AG04450 (cell line): ENCODE measurements at regions not wholly inside any gene's neighbourhood (a gene's known extent, or its start where the extent isn't known, plus 50 kb on each side); places are given as distances from the start of the nearest gene placed in this dataset.
A peak's percentile ranks its signal among the peaks of the same experiment; 100 is the strongest.

Experiments
- CTCF ChIA-PET: fragments of 300-600, 350-600 bp; formaldehyde crosslinking; extraction: SDS; loops from one replicate; lab custom pipeline; 2022; ENCODE audit warnings: antibody characterized with exemption, inconsistent platforms; lab: Charles Lee
- POLR2A ChIA-PET: fragments of 350-600 bp; formaldehyde crosslinking; extraction: SDS; loops from one replicate; lab custom pipeline; 2021; ENCODE audit warnings: antibody characterized with exemption, inconsistent platforms; lab: Yijun Ruan, JAX
- DNase-seq: peaks from one replicate; pipeline ENCODE4 v3.0.0-alpha.2; 2011; ENCODE audit warnings: low read depth, low spot score
- H3K27ac ChIP-seq: one replicate; pipeline ENCODE4 v1.5.1; 2012; ENCODE audit warnings: low read depth, low read length, control low read depth
- H3K27me3 ChIP-seq: one replicate; pipeline ENCODE4 v1.6.0; 2012; ENCODE audit warnings: low read length; ENCODE audit not compliant: control insufficient read depth, insufficient read depth
- H3K4me3 ChIP-seq: 2 replicates; pipeline ENCODE4 v1.5.1; 2011; ENCODE audit warnings: mild to moderate bottlenecking, low read depth, low read length, control low read depth
- H3K9me3 ChIP-seq: 2 replicates; pipeline ENCODE4 v1.5.1; 2012; ENCODE audit warnings: low read length; ENCODE audit not compliant: control insufficient read depth, insufficient read depth
- CTCF ChIP-seq: IDR thresholded peaks from 2 replicates; pipeline ENCODE4 v1.5.1; 2011; ENCODE audit warnings: low read depth, low read length, control low read depth, inconsistent platforms

GRCh38 chr15:36498916-36499315 lies 80.5 kb upstream of the CDIN1 start:
- no peak for DNase-seq
- CTCF ChIA-PET = interaction anchor here (0.9 kb wide), 1 partner anchor 289 kb away, joined by 3 read pairs; no protein-coding TSS in a partner anchor

GRCh38 chr15:36499412-36500389 lies 79.7 kb upstream of the CDIN1 start:
- CTCF ChIA-PET = interaction anchor here (0.5 to 3.2 kb wide), 6 partner anchors 32 to 749 kb away, joined by 3 to 11 read pairs (median 3); no protein-coding TSS in a partner anchor

More at GRCh38 chr15:36498916-36499315, 80.5 kb upstream of the CDIN1 start:
- no peak overlapping the region for H3K27ac ChIP-seq
- H3K27me3 ChIP-seq = no peaks in the 10 kb centered on the region
- H3K9me3 ChIP-seq = no peaks in the 10 kb centered on the region
- POLR2A ChIA-PET = no interaction called here
- no peak overlapping the region for H3K4me3 ChIP-seq
- no peak for TF ChIP-seq CTCF

GRCh38 chr15:36501063-36501678 lies 78.3 kb upstream of the CDIN1 start:
- POLR2A ChIA-PET = no interaction called here
- peak; percentile 72 for TF ChIP-seq CTCF

More at GRCh38 chr15:36499412-36500389, 79.7 kb upstream of the CDIN1 start:
- no peak for TF ChIP-seq CTCF
- H3K4me3 ChIP-seq = no peak overlapping the region
- no peak for DNase-seq
- POLR2A ChIA-PET = no interaction called here
- H3K27me3 ChIP-seq = no peaks in the 10 kb centered on the region
- H3K9me3 ChIP-seq = no peaks in the 10 kb centered on the region
- no peak overlapping the region for H3K27ac ChIP-seq

GRCh38 chr15:36502509-36502908 lies 76.9 kb upstream of the CDIN1 start:
- Histone ChIP-seq H3K4me3 (no peak overlapping the region), H3K9me3 (no peaks in the 10 kb centered on the region), H3K27ac (no peak overlapping the region), H3K27me3 (no peaks in the 10 kb centered on the region)
- no peak for TF ChIP-seq CTCF
- POLR2A ChIA-PET = no interaction called here
- DNase-seq = no peak
- CTCF ChIA-PET = interaction anchor here (1.2 to 3.2 kb wide), 3 partner anchors 632 to 1214 kb away, joined by 4 to 11 read pairs (median 5); no protein-coding TSS in a partner anchor

More at GRCh38 chr15:36501063-36501678, 78.3 kb upstream of the CDIN1 start:
- Histone ChIP-seq H3K27ac (no peak overlapping the region), H3K4me3 (no peak overlapping the region), H3K9me3 (no peaks in the 10 kb centered on the region), H3K27me3 (no peaks in the 10 kb centered on the region)
- CTCF ChIA-PET = interaction anchor here (0.6 to 3.2 kb wide), 16 partner anchors 9 to 1213 kb away, joined by 3 to 14 read pairs (median 4); no protein-coding TSS in a partner anchor
- peak; percentile 33 for DNase-seq
